ENCODE measurements at regions not wholly inside any gene's neighbourhood (a gene's known extent, or its start where the extent isn't known, plus 50 kb on each side); places are given as distances from the start of the nearest gene placed in this dataset.

- TF ChIP-seq, protein P1, sequence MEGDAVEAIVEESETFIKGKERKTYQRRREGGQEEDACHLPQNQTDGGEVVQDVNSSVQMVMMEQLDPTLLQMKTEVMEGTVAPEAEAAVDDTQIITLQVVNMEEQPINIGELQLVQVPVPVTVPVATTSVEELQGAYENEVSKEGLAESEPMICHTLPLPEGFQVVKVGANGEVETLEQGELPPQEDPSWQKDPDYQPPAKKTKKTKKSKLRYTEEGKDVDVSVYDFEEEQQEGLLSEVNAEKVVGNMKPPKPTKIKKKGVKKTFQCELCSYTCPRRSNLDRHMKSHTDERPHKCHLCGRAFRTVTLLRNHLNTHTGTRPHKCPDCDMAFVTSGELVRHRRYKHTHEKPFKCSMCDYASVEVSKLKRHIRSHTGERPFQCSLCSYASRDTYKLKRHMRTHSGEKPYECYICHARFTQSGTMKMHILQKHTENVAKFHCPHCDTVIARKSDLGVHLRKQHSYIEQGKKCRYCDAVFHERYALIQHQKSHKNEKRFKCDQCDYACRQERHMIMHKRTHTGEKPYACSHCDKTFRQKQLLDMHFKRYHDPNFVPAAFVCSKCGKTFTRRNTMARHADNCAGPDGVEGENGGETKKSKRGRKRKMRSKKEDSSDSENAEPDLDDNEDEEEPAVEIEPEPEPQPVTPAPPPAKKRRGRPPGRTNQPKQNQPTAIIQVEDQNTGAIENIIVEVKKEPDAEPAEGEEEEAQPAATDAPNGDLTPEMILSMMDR (IDR thresholded peaks at IDR 0.05), result no peak
- H3K4me1 ChIP-seq (ENCODE audit: control insufficient read depth in 1 of 2, low read depth in 2 of 2), result peaks cover 12 to 13% of the 10 kb centered on the region in 2 donors
- H3K27me3 ChIP-seq (replicated peaks; ENCODE audit: insufficient read depth), result peaks cover 3% of the 10 kb centered on the region
- no peak for ATAC-seq (ENCODE audit: insufficient number of reproducible peaks, low FRiP score, low read depth)
- H3K36me3 ChIP-seq, result no peaks in the 10 kb centered on the region
- no peak overlapping the region for H3K4me3 ChIP-seq
- no peaks in the 10 kb centered on the region for H3K9me3 ChIP-seq
- no peak overlapping the region for H3K27ac ChIP-seq
- no peak for DNase-seq (ENCODE audit: low spot score)
Observed at GRCh38 chr5:154614595-154614994, 136.6 kb upstream of the HAND1 start.

DNA sequence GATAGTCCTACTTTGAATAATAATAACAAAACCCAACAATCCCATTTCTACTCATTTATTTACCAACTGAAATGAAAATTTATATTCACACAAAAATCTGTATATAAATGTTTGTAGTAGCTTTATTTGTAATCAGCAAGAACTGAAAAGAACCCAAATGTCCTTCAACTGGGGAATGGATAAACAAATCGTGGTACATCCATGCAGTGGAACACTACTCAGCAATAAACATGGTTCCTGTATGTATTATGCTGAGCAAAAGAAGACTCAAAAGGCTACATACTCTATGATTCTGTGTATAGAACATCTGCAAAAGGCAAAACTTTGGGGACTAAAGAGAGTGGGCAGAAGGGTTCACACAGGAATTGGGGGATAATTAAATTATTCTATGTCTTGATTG is 136.1 kb upstream of the HAND1 start:
- Histone ChIP-seq H3K27me3 (replicated peaks; ENCODE audit: insufficient read depth) (peaks cover 3% of the 10 kb centered on the region), H3K4me1 (ENCODE audit: control insufficient read depth in 1 of 2, low read depth in 2 of 2) (peaks cover 12 to 13% of the 10 kb centered on the region in 2 donors), H3K27ac (no peak overlapping the region), H3K4me3 (no peak overlapping the region), H3K9me3 (no peaks in the 10 kb centered on the region), H3K36me3 (no peaks in the 10 kb centered on the region)
- ATAC-seq (ENCODE audit: insufficient number of reproducible peaks, low FRiP score, low read depth) (no peak), DNase-seq (ENCODE audit: low spot score) (no peak)
- TF ChIP-seq, protein P1 (IDR thresholded peaks at IDR 0.05), result no peak

DNA sequence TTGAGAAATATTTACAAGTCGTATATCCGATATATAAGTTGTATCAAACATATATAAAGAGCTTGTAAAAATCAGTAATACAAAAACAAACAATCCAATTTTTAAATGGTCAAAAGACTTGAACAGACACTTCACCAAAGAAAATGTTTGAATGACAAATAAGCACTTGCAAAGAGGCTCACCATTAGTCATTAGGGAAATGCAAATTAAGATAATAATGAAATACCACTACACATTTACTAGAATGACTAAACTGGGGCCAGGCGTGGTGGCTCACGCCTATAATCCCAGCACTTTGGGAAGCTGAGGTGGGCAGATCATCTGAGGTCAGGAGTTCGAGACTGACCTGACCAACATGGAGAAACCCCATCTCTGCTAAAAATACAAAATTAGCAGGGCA is 134.6 kb upstream of the HAND1 start:
- TF ChIP-seq, protein P1 (IDR thresholded peaks at IDR 0.05), result no peak
- no peak for ATAC-seq (ENCODE audit: insufficient number of reproducible peaks, low FRiP score, low read depth)
- Histone ChIP-seq H3K27ac (no peak overlapping the region), H3K9me3 (no peaks in the 10 kb centered on the region), H3K4me1 (ENCODE audit: control insufficient read depth in 1 of 2, low read depth in 2 of 2) (peaks cover 12 to 13% of the 10 kb centered on the region in 2 donors), H3K36me3 (no peaks in the 10 kb centered on the region), H3K27me3 (replicated peaks; ENCODE audit: insufficient read depth) (peaks cover 3% of the 10 kb centered on the region), H3K4me3 (no peak overlapping the region)
- no peak for DNase-seq (ENCODE audit: low spot score)

- no peak for DNase-seq (ENCODE audit: low spot score)
- Histone ChIP-seq H3K27ac (no peak overlapping the region), H3K27me3 (replicated peaks; ENCODE audit: insufficient read depth) (peaks cover 3% of the 10 kb centered on the region), H3K9me3 (no peaks in the 10 kb centered on the region), H3K36me3 (no peaks in the 10 kb centered on the region), H3K4me1 (ENCODE audit: control insufficient read depth in 1 of 2, low read depth in 2 of 2) (peaks cover 12 to 13% of the 10 kb centered on the region in 2 donors), H3K4me3 (peak overlapping the region; percentile 48)
- no peak for ATAC-seq (ENCODE audit: insufficient number of reproducible peaks, low FRiP score, low read depth)
- TF ChIP-seq, protein P1 (IDR thresholded peaks at IDR 0.05), result no peak
Observed at GRCh38 chr5:154611341-154611767, 133.3 kb upstream of the HAND1 start.

- DNase-seq (ENCODE audit: low spot score) (peak; percentile 11), ATAC-seq (ENCODE audit: insufficient number of reproducible peaks, low FRiP score, low read depth) (peak; percentile 35)
- H3K27me3 ChIP-seq (replicated peaks; ENCODE audit: insufficient read depth), result peaks cover 3% of the 10 kb centered on the region
- no peaks in the 10 kb centered on the region for H3K9me3 ChIP-seq
- H3K4me1 ChIP-seq (ENCODE audit: control insufficient read depth in 1 of 2, low read depth in 2 of 2), result peaks cover 12 to 13% of the 10 kb centered on the region in 2 donors
- TF ChIP-seq, protein P1 (IDR thresholded peaks at IDR 0.05), result peak; percentile 73
- peak overlapping the region; percentile 48 for H3K4me3 ChIP-seq
- no peak overlapping the region for H3K27ac ChIP-seq
- no peaks in the 10 kb centered on the region for H3K36me3 ChIP-seq
Observed at GRCh38 chr5:154610321-154611154, 132.5 kb upstream of the HAND1 start.

All from thoracic aorta (tissue), 2 donors.